Kidney (tissue), 13 donors: ENCODE measurements at regions not wholly inside any gene's neighbourhood (a gene's known extent, or its start where the extent isn't known, plus 50 kb on each side); places are given as distances from the start of the nearest gene placed in this dataset.

ENCODE experiments used
- DNase-seq, 5 donors: peaks; one replicate each; pipeline ENCODE4 v3.0.0-alpha.2; 2013 to 2020
- FAIRE-seq: peaks from 2 replicates; lab custom pipeline; 2012; peaks lifted over from hg19 to GRCh38; lab: Jason Lieb, UNC
- H3K27ac ChIP-seq, 2 donors: one replicate each; pipeline ENCODE4 v1.7.0; 2013; ENCODE audit warnings: low read depth in 2 of 2, low read length in 2 of 2, inconsistent platforms in 1 of 2
- H3K27me3 ChIP-seq: one replicate; pipeline ENCODE4 v1.7.1; 2013; ENCODE audit warnings: low read length, inconsistent platforms; ENCODE audit not compliant: control insufficient read depth, insufficient read depth
- H3K36me3 ChIP-seq, 3 donors: one replicate each; pipeline versions ENCODE4 v1.7.0 to v1.7.1; 2013; ENCODE audit warnings: low read length in 3 of 3, control low read depth in 1 of 3, inconsistent platforms in 1 of 3; ENCODE audit not compliant: insufficient read depth in 3 of 3, control insufficient read depth in 2 of 3
- H3K4me1 ChIP-seq, 3 donors: one replicate each; pipeline versions ENCODE4 v1.7.0 to v1.7.1; 2013; ENCODE audit warnings: low read length in 3 of 3, inconsistent platforms in 1 of 3, low read depth in 1 of 3; ENCODE audit not compliant: control insufficient read depth in 2 of 3, insufficient read depth in 2 of 3
- H3K4me3 ChIP-seq, 3 donors: one replicate each; pipeline versions ENCODE4 v1.7.0 to v1.8.1; 2013; ENCODE audit warnings: low read length in 3 of 3, control low read depth in 1 of 3, inconsistent platforms in 1 of 3
- H3K9ac ChIP-seq, 3 donors: one replicate each; pipeline versions ENCODE4 v1.7.0 to v1.7.1; 2013; ENCODE audit warnings: low read length in 3 of 3, control low read depth in 1 of 3, inconsistent platforms in 1 of 3
- H3K9me3 ChIP-seq, 3 donors: one replicate each; pipeline versions ENCODE4 v1.7.0 to v1.7.1; 2013; ENCODE audit warnings: low read length in 3 of 3, control low read depth in 1 of 3, inconsistent platforms in 1 of 3; ENCODE audit not compliant: control insufficient read depth in 2 of 3, insufficient read depth in 1 of 3
- CTCF ChIP-seq: IDR thresholded peaks from 3 replicates; pipeline ENCODE4 v1.5.1; 2012; ENCODE audit warnings: mild to moderate bottlenecking, moderate library complexity, borderline replicate concordance; ENCODE audit not compliant: insufficient read depth; ENCODE audit errors: extremely low read depth
- intact Hi-C: fragments of 100-400 bp; cut with DNase I; formaldehyde crosslinking; loops from one replicate; pipeline ENCODE4 v1.11.1; 2022
- donor health status: control.
- donor health status: control.
- donor health status: control.
- donor health status: control.
- donor health status: control.
- donor health status: DM: yes; HTN: yes; CAD: no.
- donor health status: Normal renal cell carcinoma (clear cell type).

- intact Hi-C loops: no loop called here
- no peak for TF ChIP-seq CTCF
- H3K9ac ChIP-seq: no peak overlapping the region
Observed at GRCh38 chr5:82849885-82850284, 227.3 kb downstream of the TMEM167A start.

GRCh38 chr5:82847562-82847961, 229.6 kb downstream of the TMEM167A start:
- no peak for TF ChIP-seq CTCF
- H3K27me3 ChIP-seq: no peaks in the 10 kb centered on the region
- H3K27ac ChIP-seq: no peak overlapping the region
- no peak for FAIRE-seq
- H3K4me1 ChIP-seq: peaks cover 0 to 6% (median 0%) of the 10 kb centered on the region in 3 donors
- no peak overlapping the region for H3K9ac ChIP-seq
- intact Hi-C loops: no loop called here
- no peaks in the 10 kb centered on the region for H3K9me3 ChIP-seq
- H3K4me3 ChIP-seq: no peak overlapping the region
- H3K36me3 ChIP-seq: no peaks in the 10 kb centered on the region
- DNase-seq: no peak

More at GRCh38 chr5:82849885-82850284, 227.3 kb downstream of the TMEM167A start:
- no peak overlapping the region for H3K27ac ChIP-seq
- no peak overlapping the region for H3K4me3 ChIP-seq
- DNase-seq (no peak), FAIRE-seq (no peak)
- H3K36me3 ChIP-seq: no peaks in the 10 kb centered on the region
- H3K9me3 ChIP-seq: no peaks in the 10 kb centered on the region
- no peaks in the 10 kb centered on the region for H3K27me3 ChIP-seq
- H3K4me1 ChIP-seq: peaks cover 0 to 6% (median 0%) of the 10 kb centered on the region in 3 donors

GRCh38 chr5:82839881-82840280, 237.3 kb downstream of the TMEM167A start:
- no peaks in the 10 kb centered on the region for H3K9me3 ChIP-seq
- no peak overlapping the region for H3K4me3 ChIP-seq
- H3K27ac ChIP-seq: no peak overlapping the region
- H3K4me1 ChIP-seq: no peaks in the 10 kb centered on the region
- TF ChIP-seq CTCF: no peak
- no peak for FAIRE-seq
- no peaks in the 10 kb centered on the region for H3K36me3 ChIP-seq
- intact Hi-C loops: no loop called here
- no peaks in the 10 kb centered on the region for H3K27me3 ChIP-seq
- no peak for DNase-seq
- H3K9ac ChIP-seq: no peak overlapping the region

GRCh38 chr5:82835488-82835887, 241.7 kb downstream of the TMEM167A start:
- H3K27me3 ChIP-seq: no peaks in the 10 kb centered on the region
- no peak overlapping the region for H3K9ac ChIP-seq
- H3K4me3 ChIP-seq: no peak overlapping the region
- H3K36me3 ChIP-seq: no peaks in the 10 kb centered on the region
- H3K27ac ChIP-seq: no peak overlapping the region
- DNase-seq: no peak
- intact Hi-C loops: no loop called here
- no peak for TF ChIP-seq CTCF
- H3K9me3 ChIP-seq: no peaks in the 10 kb centered on the region
- H3K4me1 ChIP-seq: no peaks in the 10 kb centered on the region
- FAIRE-seq: no peak
